ENCODE measurements at regions not wholly inside any gene's neighbourhood (a gene's known extent, or its start where the extent isn't known, plus 50 kb on each side); places are given as distances from the start of the nearest gene placed in this dataset.

DNA sequence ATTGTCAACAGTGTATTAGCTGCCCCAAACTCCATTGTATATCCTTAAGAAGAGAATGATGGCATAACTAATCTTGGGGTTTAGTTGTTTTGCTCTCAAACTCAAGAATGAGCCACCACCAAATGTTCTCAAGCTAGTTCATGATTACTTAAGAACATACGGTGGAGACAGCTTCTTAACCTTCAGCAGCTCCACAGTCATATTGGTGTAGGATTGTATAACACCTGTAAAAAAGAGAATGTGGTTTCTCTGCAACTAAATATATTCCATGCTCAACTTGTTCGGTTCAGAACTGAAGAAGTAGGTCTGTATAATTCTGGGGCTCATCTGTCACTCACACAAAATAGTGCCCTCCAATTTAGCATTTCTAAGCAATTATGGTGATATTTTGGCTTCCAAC, 177.9 kb upstream of the DUSP10 start:
- DNase-seq (ENCODE audit: low read depth): no peak
- TF ChIP-seq, protein P1, sequence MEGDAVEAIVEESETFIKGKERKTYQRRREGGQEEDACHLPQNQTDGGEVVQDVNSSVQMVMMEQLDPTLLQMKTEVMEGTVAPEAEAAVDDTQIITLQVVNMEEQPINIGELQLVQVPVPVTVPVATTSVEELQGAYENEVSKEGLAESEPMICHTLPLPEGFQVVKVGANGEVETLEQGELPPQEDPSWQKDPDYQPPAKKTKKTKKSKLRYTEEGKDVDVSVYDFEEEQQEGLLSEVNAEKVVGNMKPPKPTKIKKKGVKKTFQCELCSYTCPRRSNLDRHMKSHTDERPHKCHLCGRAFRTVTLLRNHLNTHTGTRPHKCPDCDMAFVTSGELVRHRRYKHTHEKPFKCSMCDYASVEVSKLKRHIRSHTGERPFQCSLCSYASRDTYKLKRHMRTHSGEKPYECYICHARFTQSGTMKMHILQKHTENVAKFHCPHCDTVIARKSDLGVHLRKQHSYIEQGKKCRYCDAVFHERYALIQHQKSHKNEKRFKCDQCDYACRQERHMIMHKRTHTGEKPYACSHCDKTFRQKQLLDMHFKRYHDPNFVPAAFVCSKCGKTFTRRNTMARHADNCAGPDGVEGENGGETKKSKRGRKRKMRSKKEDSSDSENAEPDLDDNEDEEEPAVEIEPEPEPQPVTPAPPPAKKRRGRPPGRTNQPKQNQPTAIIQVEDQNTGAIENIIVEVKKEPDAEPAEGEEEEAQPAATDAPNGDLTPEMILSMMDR (IDR thresholded peaks at IDR 0.05; ENCODE audit: low read depth, low read length, missing control alignments): no peak
- H3K4me3 ChIP-seq (ENCODE audit: low read depth, low read length): no peak overlapping the region

DNA sequence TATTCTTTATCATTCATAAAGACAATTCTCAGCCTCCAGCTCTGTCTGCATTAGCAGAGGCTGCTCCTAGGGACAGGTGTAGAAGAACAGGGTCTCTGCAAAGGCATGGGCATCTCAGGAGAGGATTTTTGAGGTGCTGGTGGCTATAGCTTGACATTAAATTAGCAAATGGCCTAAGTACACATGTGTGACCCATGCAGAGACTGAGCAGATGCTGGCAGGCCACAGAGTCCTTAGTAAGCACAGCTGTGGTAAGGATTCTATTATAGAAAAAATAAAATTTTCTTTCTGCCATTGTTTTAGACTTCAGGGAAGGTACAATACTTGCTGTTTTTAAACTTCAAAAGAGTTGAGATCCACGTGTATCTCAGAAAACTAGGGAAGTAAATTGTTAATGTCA, 177.5 kb upstream of the DUSP10 start:
- TF ChIP-seq, protein P1 (IDR thresholded peaks at IDR 0.05; ENCODE audit: low read depth, low read length, missing control alignments): no peak
- no peak overlapping the region for H3K4me3 ChIP-seq (ENCODE audit: low read depth, low read length)
- DNase-seq (ENCODE audit: low read depth): no peak

DNA sequence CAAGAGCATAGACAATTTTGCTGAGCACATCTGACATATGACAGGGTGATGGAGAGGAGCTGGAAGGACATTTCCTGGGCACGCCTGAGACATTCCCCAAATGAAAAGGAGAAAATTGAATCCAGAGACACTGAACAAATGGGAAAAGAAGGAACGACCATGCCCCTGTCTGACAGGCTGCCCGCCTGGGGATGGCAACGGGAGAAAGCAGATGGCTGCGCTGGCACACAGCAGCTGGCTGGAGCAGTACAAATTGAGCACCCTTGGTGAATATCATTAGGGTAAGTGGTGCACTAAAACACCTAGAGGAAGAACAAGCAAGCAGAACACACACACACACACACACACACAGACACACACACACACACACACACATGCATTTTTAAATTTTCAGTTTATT, 174.3 kb upstream of the DUSP10 start:
- TF ChIP-seq, protein P1 (IDR thresholded peaks at IDR 0.05; ENCODE audit: low read depth, low read length, missing control alignments): no peak
- H3K4me3 ChIP-seq (ENCODE audit: low read depth, low read length): no peak overlapping the region
- DNase-seq (ENCODE audit: low read depth): no peak

DNA sequence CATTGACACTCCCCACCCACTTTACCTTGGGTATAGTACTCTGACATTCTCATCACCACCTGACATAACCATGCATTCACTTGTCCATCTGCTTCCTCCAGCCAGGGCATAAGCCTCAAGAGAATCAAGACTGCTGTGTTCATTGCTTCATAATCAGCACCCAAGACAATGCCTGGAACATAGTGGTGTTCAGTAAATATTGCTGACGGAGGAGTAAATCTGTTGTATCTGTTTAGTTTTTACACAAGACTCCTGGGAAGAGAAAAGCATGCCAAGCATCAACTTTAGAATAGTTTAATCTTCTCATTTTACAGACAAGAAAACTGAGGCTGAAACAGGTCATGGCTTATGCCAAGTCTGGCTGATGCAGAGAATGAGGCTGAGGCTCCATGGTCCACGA, 173.9 kb upstream of the DUSP10 start:
- DNase-seq (ENCODE audit: low read depth): no peak
- no peak overlapping the region for H3K4me3 ChIP-seq (ENCODE audit: low read depth, low read length)
- TF ChIP-seq, protein P1 (IDR thresholded peaks at IDR 0.05; ENCODE audit: low read depth, low read length, missing control alignments): no peak

DNA sequence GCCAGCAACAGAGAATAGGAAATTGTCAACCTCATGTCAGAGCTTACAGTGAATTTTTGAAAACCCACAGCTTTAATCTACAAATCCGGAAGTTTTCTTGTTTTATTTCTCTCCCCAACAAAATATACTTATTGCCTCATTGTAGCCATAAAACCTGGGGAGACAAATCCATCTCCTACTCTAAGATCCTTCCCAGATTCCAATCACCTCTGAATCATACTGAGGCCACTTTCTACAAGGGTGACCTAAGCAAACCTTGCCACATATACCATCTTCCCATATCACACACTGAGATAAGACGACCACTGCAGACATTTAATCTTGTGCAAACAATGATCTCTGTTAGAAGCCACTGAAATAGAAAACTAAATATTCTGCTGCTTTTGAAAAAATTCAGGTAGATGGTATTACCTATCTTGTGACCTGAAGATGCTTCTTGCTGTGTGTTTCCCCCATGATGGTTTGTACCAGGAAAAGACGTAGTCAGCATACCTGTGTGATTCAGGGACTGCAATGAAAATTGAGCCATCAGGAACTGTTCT, 171.5 kb upstream of the DUSP10 start:
- TF ChIP-seq, protein P1 (IDR thresholded peaks at IDR 0.05; ENCODE audit: low read depth, low read length, missing control alignments): no peak
- no peak overlapping the region for H3K4me3 ChIP-seq (ENCODE audit: low read depth, low read length)
- DNase-seq (ENCODE audit: low read depth): no peak

DNA sequence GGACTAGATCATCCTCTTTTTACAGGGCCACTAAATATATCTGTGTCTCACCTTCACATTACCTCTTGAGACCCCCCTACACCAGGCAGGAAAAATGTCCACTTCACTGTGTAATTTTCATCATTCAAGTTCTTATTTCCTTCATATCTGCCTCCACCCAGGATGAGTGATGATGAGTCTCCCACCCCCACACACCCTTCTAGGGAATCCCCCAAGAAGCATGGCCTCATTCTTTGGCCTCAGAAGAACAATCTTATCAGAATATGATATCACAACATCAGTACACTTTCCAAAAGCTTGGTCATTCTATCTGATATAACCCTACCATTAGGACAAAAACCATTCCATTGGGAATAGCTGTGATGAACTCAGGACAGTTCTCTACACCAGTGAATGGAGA, 170.3 kb upstream of the DUSP10 start:
- TF ChIP-seq, protein P1 (IDR thresholded peaks at IDR 0.05; ENCODE audit: low read depth, low read length, missing control alignments): no peak
- no peak for DNase-seq (ENCODE audit: low read depth)
- no peak overlapping the region for H3K4me3 ChIP-seq (ENCODE audit: low read depth, low read length)

DNA sequence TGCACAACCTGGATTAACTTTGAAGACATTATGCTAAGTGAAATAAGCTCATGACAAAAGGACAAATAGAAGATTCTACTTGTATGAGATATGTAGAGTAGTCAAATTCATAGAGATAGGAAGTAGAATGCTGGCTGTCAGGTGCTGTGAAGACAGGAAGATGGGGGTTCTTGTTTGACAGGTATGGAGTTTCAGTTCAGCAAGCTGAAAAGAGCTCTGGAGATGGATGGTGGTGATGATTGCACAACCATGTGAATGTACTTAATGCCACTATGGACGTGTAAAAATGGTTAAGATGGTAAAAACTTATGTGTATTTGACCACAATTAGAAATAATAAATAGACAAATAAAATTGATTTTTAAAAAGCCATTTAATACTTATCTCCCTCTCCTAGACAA, 169.8 kb upstream of the DUSP10 start:
- TF ChIP-seq, protein P1 (IDR thresholded peaks at IDR 0.05; ENCODE audit: low read depth, low read length, missing control alignments): no peak
- no peak overlapping the region for H3K4me3 ChIP-seq (ENCODE audit: low read depth, low read length)
- peak; percentile 49 for DNase-seq (ENCODE audit: low read depth)

All from GM12864 (cell line).